Rectal smooth muscle tissue (tissue), 1 donor: ENCODE measurements at regions not wholly inside any gene's neighbourhood (a gene's known extent, or its start where the extent isn't known, plus 50 kb on each side); places are given as distances from the start of the nearest gene placed in this dataset.
A peak's percentile ranks its signal among the peaks of the same experiment; 100 is the strongest.

Experiments
- H3K27ac ChIP-seq: one replicate; pipeline ENCODE4 v1.7.0; 2013; ENCODE audit warnings: low read depth, low read length, inconsistent platforms
- H3K27me3 ChIP-seq: one replicate; pipeline ENCODE4 v1.7.0; 2013; ENCODE audit warnings: low read length; ENCODE audit not compliant: control insufficient read depth, insufficient read depth
- H3K36me3 ChIP-seq: one replicate; pipeline ENCODE4 v1.7.0; 2013; ENCODE audit warnings: low read length; ENCODE audit not compliant: control insufficient read depth, insufficient read depth
- H3K4me1 ChIP-seq: one replicate; pipeline ENCODE4 v1.7.0; 2013; ENCODE audit warnings: low read length; ENCODE audit not compliant: control insufficient read depth, insufficient read depth
- H3K4me3 ChIP-seq: one replicate; pipeline ENCODE4 v1.7.0; 2013; ENCODE audit warnings: low read length
- H3K9ac ChIP-seq: one replicate; pipeline ENCODE4 v1.7.0; 2013; ENCODE audit warnings: low read length

DNA sequence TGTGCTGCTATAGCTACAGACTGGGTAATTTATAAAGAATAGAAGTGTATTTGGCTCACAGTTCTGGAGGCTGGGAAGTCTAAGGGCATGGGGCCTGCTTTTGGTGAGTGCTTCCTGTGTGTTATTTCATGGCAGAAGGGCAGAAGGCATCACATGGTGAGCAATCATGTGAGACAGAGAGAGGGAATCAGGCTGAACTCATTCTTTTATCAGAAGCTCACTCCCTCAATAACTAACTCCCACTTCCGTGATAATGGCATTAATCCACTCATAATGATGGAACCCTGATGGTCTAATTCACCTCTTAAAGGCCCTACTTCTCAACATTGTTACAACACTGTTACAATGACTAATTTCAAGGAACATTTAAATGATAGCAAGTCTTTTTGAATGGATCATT is 129.4 kb downstream of the FAT4 start:
- Histone ChIP-seq H3K27me3 (no peaks in the 10 kb centered on the region), H3K4me1 (peaks cover 6% of the 10 kb centered on the region), H3K4me3 (no peak overlapping the region), H3K36me3 (no peaks in the 10 kb centered on the region), H3K27ac (peak overlapping the region; percentile 25), H3K9ac (no peak overlapping the region)

- peaks cover 6% of the 10 kb centered on the region for H3K4me1 ChIP-seq
- no peak overlapping the region for H3K4me3 ChIP-seq
- peak overlapping the region; percentile 66 for H3K27ac ChIP-seq
- H3K27me3 ChIP-seq, result no peaks in the 10 kb centered on the region
- H3K36me3 ChIP-seq, result no peaks in the 10 kb centered on the region
- H3K9ac ChIP-seq, result no peak overlapping the region
These were observed 130.8 kb downstream of the FAT4 start for GRCh38 chr4:125445525-125445924.

DNA sequence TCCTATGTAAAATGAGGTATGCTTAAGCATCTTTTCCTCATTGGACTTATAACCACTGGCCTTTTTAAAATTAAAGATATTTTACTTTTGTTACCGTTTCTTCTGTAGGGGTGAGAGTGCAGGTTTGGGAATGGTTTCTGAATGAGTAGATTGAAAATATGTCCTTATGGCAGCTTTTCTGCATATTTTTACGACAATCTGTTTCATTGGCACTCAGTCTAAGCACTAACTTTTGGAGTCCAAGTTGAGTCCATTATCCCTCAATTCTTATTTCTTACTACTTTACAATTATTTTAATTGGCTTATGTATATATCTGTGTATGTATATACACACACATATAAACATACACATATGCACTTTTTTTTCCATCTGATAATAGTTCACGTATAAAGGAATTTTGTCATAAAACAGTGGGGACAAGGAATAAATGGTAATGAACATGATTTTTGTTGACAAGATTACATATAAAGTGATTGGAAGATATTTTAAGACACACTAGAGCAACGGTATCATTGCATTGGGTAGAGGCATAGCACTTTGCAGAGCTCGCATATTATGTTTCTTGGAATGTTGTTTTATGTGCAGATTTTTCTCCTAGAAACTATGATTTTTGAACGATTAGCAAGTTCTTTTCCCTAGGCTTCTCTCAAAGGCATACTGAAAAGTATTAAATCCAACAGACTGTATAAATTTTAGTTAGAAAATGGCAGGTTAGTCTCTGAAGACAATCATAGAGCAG is 133.0 kb downstream of the FAT4 start:
- no peak overlapping the region for H3K4me3 ChIP-seq
- H3K9ac ChIP-seq, result no peak overlapping the region
- H3K27me3 ChIP-seq, result no peaks in the 10 kb centered on the region
- H3K36me3 ChIP-seq, result peaks cover 4% of the 10 kb centered on the region
- no peak overlapping the region for H3K27ac ChIP-seq
- peaks cover 6% of the 10 kb centered on the region for H3K4me1 ChIP-seq

- H3K36me3 ChIP-seq, result peaks cover 4% of the 10 kb centered on the region
- H3K27ac ChIP-seq, result no peak overlapping the region
- no peak overlapping the region for H3K9ac ChIP-seq
- H3K27me3 ChIP-seq, result no peaks in the 10 kb centered on the region
- H3K4me3 ChIP-seq, result no peak overlapping the region
- H3K4me1 ChIP-seq, result peaks cover 6% of the 10 kb centered on the region
These were observed 141.3 kb downstream of the FAT4 start for GRCh38 chr4:125456075-125456474.

- no peaks in the 10 kb centered on the region for H3K36me3 ChIP-seq
- H3K27me3 ChIP-seq, result no peaks in the 10 kb centered on the region
- H3K27ac ChIP-seq, result no peak overlapping the region
- no peak overlapping the region for H3K9ac ChIP-seq
- H3K4me3 ChIP-seq, result no peak overlapping the region
- peaks cover 6% of the 10 kb centered on the region for H3K4me1 ChIP-seq
These were observed 144.8 kb downstream of the FAT4 start for GRCh38 chr4:125459531-125459930.

- H3K36me3 ChIP-seq, result no peaks in the 10 kb centered on the region
- no peak overlapping the region for H3K4me3 ChIP-seq
- H3K9ac ChIP-seq, result no peak overlapping the region
- H3K27ac ChIP-seq, result no peak overlapping the region
- H3K27me3 ChIP-seq, result no peaks in the 10 kb centered on the region
- peaks cover 6% of the 10 kb centered on the region for H3K4me1 ChIP-seq
These were observed 147.1 kb downstream of the FAT4 start for GRCh38 chr4:125461676-125462363.

GRCh38 chr4:125464146-125464545 is 149.4 kb downstream of the FAT4 start:
- no peak overlapping the region for H3K9ac ChIP-seq

GRCh38 chr4:125481334-125482045 is 166.7 kb downstream of the FAT4 start:
- H3K4me1 ChIP-seq, result no peaks in the 10 kb centered on the region
- no peak overlapping the region for H3K27ac ChIP-seq
- H3K36me3 ChIP-seq, result no peaks in the 10 kb centered on the region
- H3K9ac ChIP-seq, result no peak overlapping the region
- no peaks in the 10 kb centered on the region for H3K27me3 ChIP-seq
- no peak overlapping the region for H3K4me3 ChIP-seq

More at GRCh38 chr4:125464146-125464545, 149.4 kb downstream of the FAT4 start:
- Histone ChIP-seq H3K27me3 (no peaks in the 10 kb centered on the region), H3K4me3 (no peak overlapping the region), H3K4me1 (no peaks in the 10 kb centered on the region), H3K27ac (no peak overlapping the region), H3K36me3 (no peaks in the 10 kb centered on the region)

DNA sequence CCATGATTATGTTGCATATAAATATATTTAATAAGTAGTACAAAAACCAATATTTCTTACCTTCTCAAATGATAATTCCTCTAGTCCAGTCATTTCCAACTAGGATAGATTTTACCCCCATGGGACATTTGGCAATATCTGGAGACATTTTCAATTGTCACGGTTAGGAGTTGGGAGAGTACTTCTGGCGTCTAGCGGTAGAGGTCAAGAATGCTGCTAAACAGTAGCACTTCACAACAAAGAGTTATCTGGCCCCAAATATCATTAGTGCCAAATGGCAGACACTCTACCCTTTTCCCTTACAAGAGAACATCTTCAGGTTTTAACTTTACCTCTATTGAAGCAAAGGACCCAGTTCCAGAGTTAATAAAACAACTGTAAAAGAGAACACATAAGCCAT is 168.1 kb downstream of the FAT4 start:
- H3K27ac ChIP-seq, result no peak overlapping the region
- H3K36me3 ChIP-seq, result no peaks in the 10 kb centered on the region
- no peak overlapping the region for H3K4me3 ChIP-seq
- no peak overlapping the region for H3K9ac ChIP-seq
- H3K27me3 ChIP-seq, result no peaks in the 10 kb centered on the region
- H3K4me1 ChIP-seq, result no peaks in the 10 kb centered on the region

- Histone ChIP-seq H3K36me3 (no peaks in the 10 kb centered on the region), H3K4me3 (no peak overlapping the region), H3K4me1 (no peaks in the 10 kb centered on the region), H3K27me3 (no peaks in the 10 kb centered on the region), H3K9ac (no peak overlapping the region), H3K27ac (no peak overlapping the region)
These were observed 168.5 kb downstream of the FAT4 start for GRCh38 chr4:125483278-125483677.

DNA sequence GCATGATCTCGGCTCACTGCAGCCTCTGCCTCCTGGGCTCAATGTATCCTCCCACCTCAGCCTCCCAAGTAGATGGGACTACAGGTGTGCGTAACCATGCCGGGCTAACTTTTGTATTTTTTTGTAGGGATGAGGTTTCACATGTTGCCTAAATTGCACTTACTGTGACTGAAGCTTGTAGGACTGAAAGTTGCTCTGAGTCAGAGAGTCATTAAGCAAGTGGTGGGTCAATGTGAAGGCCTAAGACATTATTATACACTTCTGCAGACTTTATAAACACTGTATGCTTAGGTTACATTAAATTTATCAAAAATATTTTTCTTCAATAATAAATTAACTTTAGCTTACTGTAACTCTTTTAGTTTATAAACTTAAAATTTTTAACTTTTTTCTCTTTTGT is 170.2 kb downstream of the FAT4 start:
- Histone ChIP-seq H3K4me1 (no peaks in the 10 kb centered on the region), H3K27ac (no peak overlapping the region), H3K36me3 (no peaks in the 10 kb centered on the region), H3K4me3 (no peak overlapping the region), H3K9ac (no peak overlapping the region), H3K27me3 (no peaks in the 10 kb centered on the region)

- no peak overlapping the region for H3K9ac ChIP-seq
- no peaks in the 10 kb centered on the region for H3K27me3 ChIP-seq
- H3K4me3 ChIP-seq, result no peak overlapping the region
- H3K4me1 ChIP-seq, result no peaks in the 10 kb centered on the region
- no peaks in the 10 kb centered on the region for H3K36me3 ChIP-seq
- H3K27ac ChIP-seq, result no peak overlapping the region
These were observed 171.6 kb downstream of the FAT4 start for GRCh38 chr4:125486351-125486750.
